Natural killer cell (primary cell): ENCODE measurements at regions not wholly inside any gene's neighbourhood (a gene's known extent, or its start where the extent isn't known, plus 50 kb on each side); places are given as distances from the start of the nearest gene placed in this dataset.

Source experiments
- ATAC-seq, 3 donors: fragments of 150-1000 bp in 2 of 3; fragments of 200-7000 bp in 1 of 3; cut with Tn5 transposase; 1 replicate in 1 of 3; 2 replicates in 2 of 3; pipeline ENCODE4 v1.10.0; 2021; ENCODE audit warnings: mild to moderate bottlenecking in 2 of 3, moderate library complexity in 2 of 3
- DNase-seq, 2 donors: peaks; one replicate each; pipeline versions ENCODE4 v3.0.0 to v3.0.0-alpha.2; 2013 to 2021; ENCODE audit warnings: mixed read lengths in 1 of 2
- H3K27ac ChIP-seq: one replicate; pipeline ENCODE4 v1.5.1; 2013; ENCODE audit warnings: mild to moderate bottlenecking, low read length
- H3K27me3 ChIP-seq: one replicate; pipeline ENCODE4 v1.6.1; 2013; ENCODE audit warnings: low read length; ENCODE audit not compliant: control insufficient read depth, insufficient read depth
- H3K36me3 ChIP-seq: one replicate; pipeline ENCODE4 v1.6.1; 2013; ENCODE audit warnings: low read length; ENCODE audit not compliant: control insufficient read depth, insufficient read depth
- H3K4me1 ChIP-seq: one replicate; pipeline ENCODE4 v1.6.1; 2013; ENCODE audit warnings: low read length; ENCODE audit not compliant: control insufficient read depth, insufficient read depth
- H3K4me3 ChIP-seq: one replicate; pipeline ENCODE4 v1.5.1; 2013; ENCODE audit warnings: low read length
- H3K9me3 ChIP-seq: one replicate; pipeline ENCODE4 v1.6.1; 2013; ENCODE audit warnings: low read length; ENCODE audit not compliant: control insufficient read depth, insufficient read depth
- H3K27ac Mint-ChIP-seq, 2 donors: one replicate each; pipeline ENCODE4 v1.8.0; 2022; ENCODE audit warnings: mild to moderate bottlenecking in 2 of 2, mixed read lengths in 2 of 2, moderate library complexity in 1 of 2
- H3K27me3 Mint-ChIP-seq, 2 donors: one replicate each; pipeline ENCODE4 v1.8.0; 2022; ENCODE audit warnings: low read depth in 2 of 2, mixed read lengths in 2 of 2
- H3K36me3 Mint-ChIP-seq: one replicate; pipeline ENCODE4 v1.8.0; 2022; ENCODE audit warnings: mixed read lengths
- H3K4me1 Mint-ChIP-seq, 2 donors: one replicate each; pipeline ENCODE4 v1.8.0; 2022; ENCODE audit warnings: mixed read lengths in 2 of 2
- H3K4me3 Mint-ChIP-seq: one replicate; pipeline ENCODE4 v1.8.0; 2022; ENCODE audit warnings: mild to moderate bottlenecking, moderate library complexity, mixed read lengths
- H3K9me3 Mint-ChIP-seq, 2 donors: one replicate each; pipeline ENCODE4 v1.8.0; 2022; ENCODE audit warnings: mixed read lengths in 2 of 2
- CTCF ChIP-seq: fragments of 200-600 bp; IDR thresholded peaks from one replicate; pipeline ENCODE4 v1.8.0; 2022; ENCODE audit warnings: antibody characterized with exemption
- WGBS: methylation state at CpG from one replicate; pipeline ENCODE4 v1.1.7; 2013; ENCODE audit warnings: missing lambda C conversion rate; ENCODE audit not compliant: insufficient coverage; 5-methylcytosine and 5-hydroxymethylcytosine counted together
- intact Hi-C: fragments of 100-400 bp; cut with micrococcal nuclease; formaldehyde crosslinking; loops from one replicate; pipeline ENCODE4 v1.14.2; 2022

- H3K27me3 Mint-ChIP-seq = no peaks in the 10 kb centered on the region
- WGBS = 84% methylated on average over 2 of the region's 2 CpGs
- H3K9me3 Mint-ChIP-seq = peaks cover 0 to 2% of the 10 kb centered on the region in 2 donors
- no peaks in the 10 kb centered on the region for H3K4me1 Mint-ChIP-seq
- TF ChIP-seq CTCF = no peak
- ATAC-seq = no peak
- no peaks in the 10 kb centered on the region for H3K36me3 ChIP-seq
- intact Hi-C loops = no loop called here
- H3K27ac ChIP-seq = no peak overlapping the region
- DNase-seq = no peak
- H3K4me3 Mint-ChIP-seq = no peak overlapping the region
- H3K27ac Mint-ChIP-seq = no peak overlapping the region
- no peaks in the 10 kb centered on the region for H3K36me3 Mint-ChIP-seq
- no peaks in the 10 kb centered on the region for H3K27me3 ChIP-seq
- H3K4me3 ChIP-seq = no peak overlapping the region
- no peaks in the 10 kb centered on the region for H3K9me3 ChIP-seq
- H3K4me1 ChIP-seq = no peaks in the 10 kb centered on the region
Observed at GRCh38 chr4:111946800-111947199, 198.5 kb upstream of the FAM241A start.

- DNase-seq (no peak), ATAC-seq (no peak)
- Mint-ChIP-seq H3K4me1 (no peaks in the 10 kb centered on the region), H3K36me3 (no peaks in the 10 kb centered on the region), H3K27ac (no peak overlapping the region), H3K9me3 (peaks cover 2 to 3% of the 10 kb centered on the region in 2 donors), H3K4me3 (no peak overlapping the region), H3K27me3 (no peaks in the 10 kb centered on the region)
- H3K9me3 ChIP-seq = no peaks in the 10 kb centered on the region
- no peaks in the 10 kb centered on the region for H3K36me3 ChIP-seq
- no peaks in the 10 kb centered on the region for H3K4me1 ChIP-seq
- H3K27ac ChIP-seq = no peak overlapping the region
- no peak overlapping the region for H3K4me3 ChIP-seq
- intact Hi-C loops = no loop called here
- TF ChIP-seq CTCF = no peak
- H3K27me3 ChIP-seq = no peaks in the 10 kb centered on the region
Observed at GRCh38 chr4:111952688-111953087, 192.6 kb upstream of the FAM241A start.

- Histone ChIP-seq H3K27ac (no peak overlapping the region), H3K4me1 (no peaks in the 10 kb centered on the region), H3K9me3 (no peaks in the 10 kb centered on the region), H3K36me3 (no peaks in the 10 kb centered on the region), H3K4me3 (no peak overlapping the region), H3K27me3 (no peaks in the 10 kb centered on the region)
- TF ChIP-seq CTCF = no peak
- no peak for DNase-seq
- Mint-ChIP-seq H3K27ac (no peak overlapping the region), H3K27me3 (no peaks in the 10 kb centered on the region), H3K9me3 (peaks cover 2 to 3% of the 10 kb centered on the region in 2 donors), H3K4me1 (no peaks in the 10 kb centered on the region), H3K4me3 (no peak overlapping the region), H3K36me3 (no peaks in the 10 kb centered on the region)
- ATAC-seq = no peak
- intact Hi-C loops = no loop called here
- 80% methylated on average over 1 of the region's 1 CpG for WGBS
Observed at GRCh38 chr4:111954550-111954949, 190.7 kb upstream of the FAM241A start.

GRCh38 chr4:111955001-111955400 is 190.3 kb upstream of the FAM241A start:
- TF ChIP-seq CTCF = no peak
- Mint-ChIP-seq H3K27me3 (no peaks in the 10 kb centered on the region), H3K36me3 (no peaks in the 10 kb centered on the region), H3K4me1 (no peaks in the 10 kb centered on the region), H3K27ac (no peak overlapping the region), H3K4me3 (no peak overlapping the region), H3K9me3 (peaks cover under 1 to 3% of the 10 kb centered on the region in 2 donors)
- H3K9me3 ChIP-seq = no peaks in the 10 kb centered on the region
- H3K27me3 ChIP-seq = no peaks in the 10 kb centered on the region
- ATAC-seq (no peak), DNase-seq (no peak)
- no peaks in the 10 kb centered on the region for H3K36me3 ChIP-seq
- intact Hi-C loops = no loop called here
- no peak overlapping the region for H3K4me3 ChIP-seq
- H3K4me1 ChIP-seq = no peaks in the 10 kb centered on the region
- H3K27ac ChIP-seq = no peak overlapping the region
- 10% methylated on average over 3 of the region's 4 CpGs for WGBS
